Esophagus squamous epithelium (tissue), 5 donors: ENCODE measurements at regions not wholly inside any gene's neighbourhood (a gene's known extent, or its start where the extent isn't known, plus 50 kb on each side); places are given as distances from the start of the nearest gene placed in this dataset.

Source experiments
- DNase-seq: peaks from one replicate; lab custom pipeline; 2025; lab: John Stamatoyannopoulos, UW
- H3K27ac ChIP-seq, 4 donors: fragments of 200-600 bp; sonication (generic); one replicate each; pipeline ENCODE4 v1.5.1; 2016 to 2019; ENCODE audit warnings: mild to moderate bottlenecking in 1 of 4
- H3K27me3 ChIP-seq, 4 donors: fragments of 200-600 bp; sonication (generic); 1 replicate in 3 of 4; 2 replicates in 1 of 4; pipeline versions ENCODE4 v1.5.1 to v1.6.0; 2017 to 2021; ENCODE audit warnings: antibody characterized with exemption in 1 of 4
- H3K36me3 ChIP-seq, 3 donors: fragments of 200-600 bp; sonication (generic); one replicate each; pipeline ENCODE4 v1.5.1; 2016 to 2019
- H3K4me1 ChIP-seq, 3 donors: fragments of 200-600 bp; sonication (generic); one replicate each; pipeline ENCODE4 v1.5.1; 2017 to 2019
- H3K4me3 ChIP-seq, 4 donors: fragments of 200-600 bp; sonication (generic); 1 replicate in 3 of 4; 2 replicates in 1 of 4; pipeline ENCODE4 v1.5.1; 2016 to 2019; ENCODE audit warnings: mild to moderate bottlenecking in 2 of 4, moderate library complexity in 1 of 4
- H3K9me3 ChIP-seq, 3 donors: fragments of 200-600 bp; sonication (generic); one replicate each; pipeline ENCODE4 v1.5.1; 2016 to 2019
- POLR2A ChIP-seq, 4 donors: fragments of 450-650 bp; IDR thresholded peaks; one replicate each; pipeline ENCODE4 v1.6.1; 2017; ENCODE audit warnings: antibody characterized with exemption in 4 of 4, mild to moderate bottlenecking in 4 of 4, moderate library complexity in 3 of 4
- WGBS, 2 donors: methylation state at CpG; one replicate each; pipeline ENCODE4 v1.1.5; 2018; 5-methylcytosine and 5-hydroxymethylcytosine counted together
- intact Hi-C: fragments of 100-400 bp; cut with DNase I; formaldehyde crosslinking; loops from one replicate; pipeline ENCODE4 v1.15.0; 2022
- TF ChIP-seq, protein P1 (sequence below), 6 experiments: fragments of 450-650 bp in 4 of 6; fragments of 200-600 bp in 2 of 6; sonication (generic) in 2 of 6; IDR thresholded peaks; one replicate each; pipeline ENCODE4 v1.5.1; 2016 to 2019; ENCODE audit warnings: antibody characterized with exemption in 6 of 6, mild to moderate bottlenecking in 4 of 6, moderate library complexity in 4 of 6
- donor health status: DM: yes; HTN: yes; CAD: no.

DNA sequence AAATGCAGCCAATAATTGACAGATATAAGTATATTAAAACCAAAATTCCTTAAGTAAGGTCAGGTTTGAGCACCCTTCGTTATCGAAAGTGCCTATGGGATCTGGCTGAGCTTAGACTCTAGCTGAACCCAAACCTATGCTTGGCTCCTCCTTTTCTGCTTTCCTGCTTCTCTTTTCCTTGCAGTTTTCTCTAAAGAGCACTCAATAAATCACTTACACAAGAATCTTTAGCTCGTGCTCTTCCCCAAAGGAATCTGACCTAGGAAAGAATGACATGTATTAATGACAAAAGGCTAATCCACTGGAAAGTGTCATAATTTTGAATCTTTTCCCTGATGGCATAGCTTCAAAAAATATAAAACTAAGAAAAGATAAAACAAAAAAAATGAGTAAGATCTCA is 282.7 kb downstream of the DKK2 start:
- TF ChIP-seq POLR2A (IDR thresholded peaks at IDR 0.05) = no peak
- TF ChIP-seq, protein P1, sequence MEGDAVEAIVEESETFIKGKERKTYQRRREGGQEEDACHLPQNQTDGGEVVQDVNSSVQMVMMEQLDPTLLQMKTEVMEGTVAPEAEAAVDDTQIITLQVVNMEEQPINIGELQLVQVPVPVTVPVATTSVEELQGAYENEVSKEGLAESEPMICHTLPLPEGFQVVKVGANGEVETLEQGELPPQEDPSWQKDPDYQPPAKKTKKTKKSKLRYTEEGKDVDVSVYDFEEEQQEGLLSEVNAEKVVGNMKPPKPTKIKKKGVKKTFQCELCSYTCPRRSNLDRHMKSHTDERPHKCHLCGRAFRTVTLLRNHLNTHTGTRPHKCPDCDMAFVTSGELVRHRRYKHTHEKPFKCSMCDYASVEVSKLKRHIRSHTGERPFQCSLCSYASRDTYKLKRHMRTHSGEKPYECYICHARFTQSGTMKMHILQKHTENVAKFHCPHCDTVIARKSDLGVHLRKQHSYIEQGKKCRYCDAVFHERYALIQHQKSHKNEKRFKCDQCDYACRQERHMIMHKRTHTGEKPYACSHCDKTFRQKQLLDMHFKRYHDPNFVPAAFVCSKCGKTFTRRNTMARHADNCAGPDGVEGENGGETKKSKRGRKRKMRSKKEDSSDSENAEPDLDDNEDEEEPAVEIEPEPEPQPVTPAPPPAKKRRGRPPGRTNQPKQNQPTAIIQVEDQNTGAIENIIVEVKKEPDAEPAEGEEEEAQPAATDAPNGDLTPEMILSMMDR (IDR thresholded peaks at IDR 0.05) = no peak
- 30 to 41% methylated on average over 3 of the region's 3 CpGs for WGBS, 2 donors
- intact Hi-C loops = no loop called here
- H3K4me3 ChIP-seq = no peak overlapping the region
- H3K9me3 ChIP-seq = no peaks in the 10 kb centered on the region
- no peaks in the 10 kb centered on the region for H3K36me3 ChIP-seq
- H3K4me1 ChIP-seq = no peaks in the 10 kb centered on the region
- no peak for DNase-seq
- no peaks in the 10 kb centered on the region for H3K27me3 ChIP-seq
- H3K27ac ChIP-seq = no peak overlapping the region

DNA sequence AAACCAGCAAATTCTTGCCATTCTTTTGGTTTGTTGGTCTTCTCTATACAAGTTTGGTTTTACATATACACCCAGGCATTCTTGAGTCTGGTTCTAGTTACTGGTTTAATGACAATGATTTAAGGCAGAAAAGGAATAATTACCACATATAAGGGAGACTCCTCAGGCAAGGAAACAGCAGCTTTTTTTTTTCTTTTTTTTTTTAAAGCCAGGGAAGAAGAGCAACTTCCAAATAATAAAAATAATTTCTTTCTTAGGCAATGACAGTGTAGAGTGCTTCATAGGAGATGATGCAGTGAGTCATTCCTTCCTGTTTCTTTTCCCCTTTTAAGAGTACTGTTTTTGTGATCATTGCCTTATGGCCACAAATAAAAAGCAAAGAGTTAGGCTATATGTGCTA is 289.7 kb downstream of the DKK2 start:
- Histone ChIP-seq H3K27ac (no peak overlapping the region), H3K4me3 (no peak overlapping the region), H3K27me3 (no peaks in the 10 kb centered on the region), H3K36me3 (no peaks in the 10 kb centered on the region), H3K4me1 (no peaks in the 10 kb centered on the region), H3K9me3 (no peaks in the 10 kb centered on the region)
- TF ChIP-seq, protein P1 (IDR thresholded peaks at IDR 0.05) = no peak
- no peak for TF ChIP-seq POLR2A (IDR thresholded peaks at IDR 0.05)
- DNase-seq = no peak
- intact Hi-C loops = no loop called here

GRCh38 chr4:106738121-106738520 is 298.0 kb downstream of the DKK2 start:
- no peak for DNase-seq
- no peaks in the 10 kb centered on the region for H3K36me3 ChIP-seq
- H3K4me3 ChIP-seq = no peak overlapping the region
- H3K27me3 ChIP-seq = no peaks in the 10 kb centered on the region
- H3K9me3 ChIP-seq = no peaks in the 10 kb centered on the region
- TF ChIP-seq, protein P1 (IDR thresholded peaks at IDR 0.05) = no peak
- TF ChIP-seq POLR2A (IDR thresholded peaks at IDR 0.05) = no peak
- H3K4me1 ChIP-seq = no peaks in the 10 kb centered on the region
- no peak overlapping the region for H3K27ac ChIP-seq
- intact Hi-C loops = no loop called here
- 63 to 67% methylated on average over 5 of the region's 5 CpGs for WGBS, 2 donors

GRCh38 chr4:106718548-106718947 is 317.6 kb downstream of the DKK2 start:
- Histone ChIP-seq H3K27me3 (no peaks in the 10 kb centered on the region), H3K4me3 (no peak overlapping the region), H3K36me3 (no peaks in the 10 kb centered on the region), H3K9me3 (no peaks in the 10 kb centered on the region), H3K27ac (no peak overlapping the region), H3K4me1 (no peaks in the 10 kb centered on the region)
- intact Hi-C loops = no loop called here
- TF ChIP-seq, protein P1 (IDR thresholded peaks at IDR 0.05) = no peak
- TF ChIP-seq POLR2A (IDR thresholded peaks at IDR 0.05) = no peak
- no peak for DNase-seq
- 50 to 80% methylated on average over 1 of the region's 1 CpG for WGBS, 2 donors

- intact Hi-C loops = no loop called here
- H3K36me3 ChIP-seq = no peaks in the 10 kb centered on the region
- TF ChIP-seq, protein P1 (IDR thresholded peaks at IDR 0.05) = no peak
- no peak for TF ChIP-seq POLR2A (IDR thresholded peaks at IDR 0.05)
- no peaks in the 10 kb centered on the region for H3K9me3 ChIP-seq
- H3K27ac ChIP-seq = no peak overlapping the region
- H3K4me1 ChIP-seq = no peaks in the 10 kb centered on the region
- WGBS, 2 donors = 78 to 85% methylated on average over 4 of the region's 4 CpGs
- no peak for DNase-seq
- H3K27me3 ChIP-seq = no peaks in the 10 kb centered on the region
- no peak overlapping the region for H3K4me3 ChIP-seq
These were observed 319.0 kb downstream of the DKK2 start for GRCh38 chr4:106717091-106717490.
